NT2/D1 (cell line): ENCODE measurements at regions not wholly inside any gene's neighbourhood (a gene's known extent, or its start where the extent isn't known, plus 50 kb on each side); places are given as distances from the start of the nearest gene placed in this dataset.

ENCODE experiments used
- SUZ12 ChIP-seq: IDR thresholded peaks from 2 replicates; pipeline ENCODE4 v1.6.1; 2011; ENCODE audit not compliant: insufficient read length, insufficient read depth; ENCODE audit errors: extremely low read depth
- YY1 ChIP-seq: IDR thresholded peaks from 2 replicates; pipeline ENCODE4 v1.6.1; 2011; ENCODE audit not compliant: insufficient read length, insufficient read depth
- ZNF274 ChIP-seq: IDR thresholded peaks from 2 replicates; pipeline ENCODE4 v1.6.1; 2011; ENCODE audit warnings: mild to moderate bottlenecking, low read depth, low read length

- TF ChIP-seq ZNF274 (no peak), YY1 (no peak), SUZ12 (no peak)
Observed at GRCh38 chr1:239562095-239562494, 175.7 kb downstream of the CHRM3 start.
